Loucy (cell line): ENCODE measurements at regions not wholly inside any gene's neighbourhood (a gene's known extent, or its start where the extent isn't known, plus 50 kb on each side); places are given as distances from the start of the nearest gene placed in this dataset.

Experiments used
- CTCF ChIP-seq: fragments of 200-600 bp; sonication (generic); conservative IDR thresholded peaks from 2 replicates; pipeline ENCODE4 v1.5.1; 2014; ENCODE audit warnings: mild to moderate bottlenecking, antibody characterized with exemption, low read length
- EZH2phosphoT487 ChIP-seq: fragments of 200-600 bp; IDR thresholded peaks from 2 replicates; pipeline ENCODE4 v1.6.1; 2018; ENCODE audit warnings: antibody characterized with exemption, mild to moderate bottlenecking, moderate library complexity, borderline replicate concordance

DNA sequence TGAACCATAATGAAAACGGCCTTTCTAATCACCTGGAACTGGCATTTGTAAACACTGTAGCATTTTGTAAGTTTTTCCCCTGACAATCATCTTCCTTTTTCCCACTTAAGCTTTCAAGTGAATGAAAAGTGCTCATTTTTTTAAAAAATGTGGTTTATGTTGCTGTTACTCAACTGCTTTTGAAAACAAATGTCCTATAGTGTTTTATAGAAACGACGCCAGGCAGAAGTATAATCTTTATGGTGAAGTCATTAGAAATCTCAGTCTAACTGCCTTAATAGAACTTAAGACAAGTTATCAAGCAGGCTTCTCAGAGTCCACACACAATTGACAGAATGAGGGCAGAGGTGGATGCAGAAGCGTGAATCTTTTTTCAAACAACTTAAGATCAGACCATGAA is 442.3 kb downstream of the KLF12 start:
- TF ChIP-seq CTCF (no peak), EZH2phosphoT487 (no peak)
